ENCODE measurements at regions not wholly inside any gene's neighbourhood (a gene's known extent, or its start where the extent isn't known, plus 50 kb on each side); places are given as distances from the start of the nearest gene placed in this dataset.

GRCh38 chr18:42486271-42486670 is 531.2 kb downstream of the PIK3C3 start:
- TF ChIP-seq EZH2 (IDR thresholded peaks at IDR 0.05), result no peak
- TF ChIP-seq POLR2AphosphoS5 (IDR thresholded peaks at IDR 0.05; ENCODE audit: borderline replicate concordance, low read depth, low read length), result no peak

Data from SK-N-MC (cell line).